Neural progenitor cell (in vitro differentiated cells): ENCODE measurements at regions not wholly inside any gene's neighbourhood (a gene's known extent, or its start where the extent isn't known, plus 50 kb on each side); places are given as distances from the start of the nearest gene placed in this dataset.

Experiments
- DNase-seq: peaks from one replicate; pipeline ENCODE4 v3.0.0-alpha.2; 2016; ENCODE audit warnings: low spot score
- H2AFZ ChIP-seq: fragments of 200-600 bp; sonication (generic); replicated peaks from 2 replicates; pipeline ENCODE4 v1.6.1; 2016; ENCODE audit warnings: antibody characterized with exemption
- H3F3A ChIP-seq: fragments of 200-600 bp; sonication (generic); 2 replicates; pipeline ENCODE4 v1.6.1; 2016; ENCODE audit warnings: antibody characterized with exemption, low read depth
- H3K27ac ChIP-seq: fragments of 200-600 bp; sonication (generic); 2 replicates; pipeline ENCODE4 v1.5.1; 2016; ENCODE audit warnings: mild to moderate bottlenecking
- H3K27me3 ChIP-seq: fragments of 200-600 bp; sonication (generic); 2 replicates; pipeline ENCODE4 v1.6.1; 2016; ENCODE audit warnings: mild to moderate bottlenecking, moderate library complexity
- H3K36me3 ChIP-seq: fragments of 200-600 bp; sonication (generic); 2 replicates; pipeline ENCODE4 v1.5.1; 2016
- H3K4me1 ChIP-seq: fragments of 200-600 bp; sonication (generic); 2 replicates; pipeline ENCODE4 v1.6.1; 2016; ENCODE audit warnings: mixed run types
- H3K4me2 ChIP-seq: fragments of 200-600 bp; sonication (generic); 2 replicates; pipeline ENCODE4 v1.6.1; 2016
- H3K4me3 ChIP-seq: fragments of 200-600 bp; sonication (generic); 2 replicates; pipeline ENCODE4 v1.5.1; 2016
- H3K79me2 ChIP-seq: fragments of 200-600 bp; sonication (generic); 2 replicates; pipeline ENCODE4 v1.6.1; 2016; ENCODE audit warnings: low read depth
- H3K9ac ChIP-seq: fragments of 200-600 bp; sonication (generic); 2 replicates; pipeline ENCODE4 v1.6.1; 2016
- H3K9me3 ChIP-seq: fragments of 200-600 bp; sonication (generic); 2 replicates; pipeline ENCODE4 v1.5.1; 2016; ENCODE audit warnings: low read depth
- H4K20me1 ChIP-seq: fragments of 200-600 bp; sonication (generic); 2 replicates; pipeline ENCODE4 v1.6.1; 2016; ENCODE audit warnings: low read depth
- H3K27ac Mint-ChIP-seq: 3 replicates; pipeline ENCODE4 v1.8.0; 2021; ENCODE audit warnings: mixed read lengths
- H3K27me3 Mint-ChIP-seq: 2 replicates; pipeline ENCODE4 v1.8.0; 2022; ENCODE audit warnings: low read depth, mild to moderate bottlenecking, inconsistent platforms, moderate library complexity, mixed read lengths; ENCODE audit not compliant: insufficient read depth
- H3K36me3 Mint-ChIP-seq: 3 replicates; pipeline ENCODE4 v1.8.0; 2021; ENCODE audit warnings: mixed read lengths
- H3K4me1 Mint-ChIP-seq: 3 replicates; pipeline ENCODE4 v1.8.0; 2021; ENCODE audit warnings: mixed read lengths
- H3K4me3 Mint-ChIP-seq: 3 replicates; pipeline ENCODE4 v1.8.0; 2021; ENCODE audit warnings: mild to moderate bottlenecking, moderate library complexity, mixed read lengths
- H3K9me3 Mint-ChIP-seq: 3 replicates; pipeline ENCODE4 v1.8.0; 2020; ENCODE audit warnings: mixed read lengths
- EZH2 ChIP-seq: fragments of 200-600 bp; sonication (generic); IDR thresholded peaks from 2 replicates; pipeline ENCODE4 v1.6.1; 2017; ENCODE audit warnings: antibody characterized with exemption, mild to moderate bottlenecking, moderate library complexity
- EZH2phosphoT487 ChIP-seq: fragments of 200-600 bp; sonication (generic); IDR thresholded peaks from 2 replicates; pipeline ENCODE4 v1.6.1; 2017; ENCODE audit warnings: antibody characterized with exemption
- TF ChIP-seq, protein P1 (sequence below): fragments of 200-600 bp; sonication (generic); IDR thresholded peaks from 2 replicates; pipeline ENCODE4 v1.5.1; 2017; ENCODE audit warnings: antibody characterized with exemption, mild to moderate bottlenecking

DNA sequence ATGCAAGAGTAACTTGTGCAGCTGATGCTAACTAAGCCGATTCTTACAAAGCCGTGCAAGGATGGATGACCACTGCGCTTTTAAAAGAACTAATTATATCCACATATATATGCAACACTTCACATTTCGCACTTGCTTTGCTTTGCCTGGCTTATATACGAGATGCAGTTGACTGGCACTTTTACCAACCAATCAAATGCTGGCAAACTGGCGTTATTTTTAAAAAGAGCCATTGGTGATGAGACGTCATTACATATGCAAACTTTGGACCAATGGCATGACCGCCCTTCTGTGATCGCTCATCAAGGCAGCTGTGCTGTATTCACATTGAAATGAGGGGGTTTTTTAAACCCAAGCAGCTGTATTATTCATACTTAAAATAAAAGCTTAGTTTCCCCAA is 1147.7 kb upstream of the WWC1 start:
- Mint-ChIP-seq H3K27me3 (no peaks in the 10 kb centered on the region), H3K9me3 (no peaks in the 10 kb centered on the region), H3K4me3 (no peak overlapping the region), H3K36me3 (no peaks in the 10 kb centered on the region), H3K4me1 (peaks cover 6% of the 10 kb centered on the region), H3K27ac (no peak overlapping the region)
- Histone ChIP-seq H3K27me3 (no peaks in the 10 kb centered on the region), H3K9ac (no peak overlapping the region), H3K9me3 (no peaks in the 10 kb centered on the region), H3K79me2 (no peaks in the 10 kb centered on the region), H3K36me3 (no peaks in the 10 kb centered on the region), H4K20me1 (no peaks in the 10 kb centered on the region), H3K4me3 (no peak overlapping the region), H3K4me1 (no peaks in the 10 kb centered on the region), H3K27ac (no peak overlapping the region), H2AFZ (no peak overlapping the region), H3K4me2 (no peak overlapping the region), H3F3A (no peaks in the 10 kb centered on the region)
- DNase-seq = no peak
- TF ChIP-seq EZH2 (no peak), EZH2phosphoT487 (no peak)
- TF ChIP-seq, protein P1, sequence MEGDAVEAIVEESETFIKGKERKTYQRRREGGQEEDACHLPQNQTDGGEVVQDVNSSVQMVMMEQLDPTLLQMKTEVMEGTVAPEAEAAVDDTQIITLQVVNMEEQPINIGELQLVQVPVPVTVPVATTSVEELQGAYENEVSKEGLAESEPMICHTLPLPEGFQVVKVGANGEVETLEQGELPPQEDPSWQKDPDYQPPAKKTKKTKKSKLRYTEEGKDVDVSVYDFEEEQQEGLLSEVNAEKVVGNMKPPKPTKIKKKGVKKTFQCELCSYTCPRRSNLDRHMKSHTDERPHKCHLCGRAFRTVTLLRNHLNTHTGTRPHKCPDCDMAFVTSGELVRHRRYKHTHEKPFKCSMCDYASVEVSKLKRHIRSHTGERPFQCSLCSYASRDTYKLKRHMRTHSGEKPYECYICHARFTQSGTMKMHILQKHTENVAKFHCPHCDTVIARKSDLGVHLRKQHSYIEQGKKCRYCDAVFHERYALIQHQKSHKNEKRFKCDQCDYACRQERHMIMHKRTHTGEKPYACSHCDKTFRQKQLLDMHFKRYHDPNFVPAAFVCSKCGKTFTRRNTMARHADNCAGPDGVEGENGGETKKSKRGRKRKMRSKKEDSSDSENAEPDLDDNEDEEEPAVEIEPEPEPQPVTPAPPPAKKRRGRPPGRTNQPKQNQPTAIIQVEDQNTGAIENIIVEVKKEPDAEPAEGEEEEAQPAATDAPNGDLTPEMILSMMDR = no peak

DNA sequence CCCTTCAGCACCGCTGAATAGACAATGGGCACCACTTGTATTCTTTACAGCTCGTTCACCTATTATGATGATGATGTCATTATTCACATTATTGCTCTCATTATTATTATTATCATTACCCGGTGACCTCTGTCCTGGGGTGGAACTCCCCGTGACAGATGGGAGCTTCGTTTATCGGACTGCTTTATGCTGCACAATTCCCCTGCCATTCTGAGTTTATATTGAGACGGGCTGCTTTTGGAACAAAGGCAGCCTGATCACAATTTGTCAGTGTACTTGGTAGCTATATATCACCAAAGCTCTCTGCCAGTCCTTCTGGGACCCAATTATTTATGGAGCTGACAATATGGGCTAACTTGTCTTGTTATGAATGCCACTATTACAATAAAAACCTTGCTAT is 1145.6 kb upstream of the WWC1 start:
- Histone ChIP-seq H3K4me1 (no peaks in the 10 kb centered on the region), H3K9me3 (no peaks in the 10 kb centered on the region), H3K27me3 (no peaks in the 10 kb centered on the region), H3K27ac (no peak overlapping the region), H3K79me2 (no peaks in the 10 kb centered on the region), H2AFZ (no peak overlapping the region), H4K20me1 (no peaks in the 10 kb centered on the region), H3K36me3 (no peaks in the 10 kb centered on the region), H3K4me2 (no peak overlapping the region), H3F3A (no peaks in the 10 kb centered on the region), H3K9ac (no peak overlapping the region), H3K4me3 (no peak overlapping the region)
- TF ChIP-seq, protein P1 = no peak
- no peak for TF ChIP-seq EZH2
- TF ChIP-seq EZH2phosphoT487 = no peak
- H3K4me3 Mint-ChIP-seq = no peak overlapping the region
- peaks cover 6% of the 10 kb centered on the region for H3K4me1 Mint-ChIP-seq
- no peaks in the 10 kb centered on the region for H3K27me3 Mint-ChIP-seq
- no peak for DNase-seq
- H3K36me3 Mint-ChIP-seq = no peaks in the 10 kb centered on the region
- no peak overlapping the region for H3K27ac Mint-ChIP-seq
- H3K9me3 Mint-ChIP-seq = no peaks in the 10 kb centered on the region

DNA sequence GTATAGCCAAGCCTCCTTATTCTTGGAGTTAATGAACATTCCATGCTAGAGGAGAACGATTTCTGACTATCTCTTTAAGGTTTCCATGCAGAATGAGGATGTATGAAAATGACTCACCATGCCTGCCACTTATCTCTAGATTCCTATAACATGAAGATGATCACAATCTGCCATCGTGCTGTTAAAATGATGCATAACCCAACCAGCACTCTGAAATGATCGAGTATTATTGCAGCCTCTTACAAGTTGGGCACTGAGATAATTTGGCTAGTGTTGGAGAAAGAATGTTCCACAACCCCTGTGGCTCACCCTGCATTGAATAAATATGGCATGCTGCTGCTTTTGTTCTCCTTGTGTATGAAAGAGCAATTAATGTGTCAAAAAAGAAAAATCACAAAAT is 1143.6 kb upstream of the WWC1 start:
- Histone ChIP-seq H4K20me1 (no peaks in the 10 kb centered on the region), H3K9me3 (no peaks in the 10 kb centered on the region), H2AFZ (no peak overlapping the region), H3F3A (no peaks in the 10 kb centered on the region), H3K36me3 (no peaks in the 10 kb centered on the region), H3K4me3 (no peak overlapping the region), H3K27ac (no peak overlapping the region), H3K27me3 (no peaks in the 10 kb centered on the region), H3K4me2 (no peak overlapping the region), H3K9ac (no peak overlapping the region), H3K4me1 (no peaks in the 10 kb centered on the region), H3K79me2 (no peaks in the 10 kb centered on the region)
- no peaks in the 10 kb centered on the region for H3K36me3 Mint-ChIP-seq
- H3K27ac Mint-ChIP-seq = no peak overlapping the region
- H3K4me3 Mint-ChIP-seq = no peak overlapping the region
- no peaks in the 10 kb centered on the region for H3K27me3 Mint-ChIP-seq
- TF ChIP-seq EZH2 (no peak), EZH2phosphoT487 (no peak)
- TF ChIP-seq, protein P1 = no peak
- peaks cover 8% of the 10 kb centered on the region for H3K4me1 Mint-ChIP-seq
- no peak for DNase-seq
- no peaks in the 10 kb centered on the region for H3K9me3 Mint-ChIP-seq

DNA sequence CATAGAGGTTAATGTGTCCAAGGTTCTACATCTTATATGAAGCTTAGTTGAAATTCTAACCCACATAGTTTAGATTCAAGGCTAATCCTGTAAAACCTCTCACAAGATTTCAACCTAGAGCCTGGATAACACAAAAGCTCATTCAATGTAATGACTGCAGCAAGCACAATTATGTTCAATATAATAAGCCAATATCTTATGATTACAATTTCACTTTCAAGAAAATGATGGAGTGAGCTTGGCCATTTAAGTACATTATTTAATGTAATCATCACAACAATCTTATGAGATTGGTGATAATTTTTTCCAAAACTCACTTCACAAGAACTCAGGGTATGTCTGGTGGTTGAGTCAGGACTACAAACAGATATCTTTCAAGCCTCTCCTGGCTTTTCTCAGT is 1140.8 kb upstream of the WWC1 start:
- TF ChIP-seq EZH2 (no peak), EZH2phosphoT487 (no peak)
- TF ChIP-seq, protein P1 = no peak
- Mint-ChIP-seq H3K4me3 (no peak overlapping the region), H3K27ac (no peak overlapping the region), H3K4me1 (peaks cover 6% of the 10 kb centered on the region), H3K9me3 (no peaks in the 10 kb centered on the region), H3K27me3 (no peaks in the 10 kb centered on the region), H3K36me3 (no peaks in the 10 kb centered on the region)
- Histone ChIP-seq H3K27ac (no peak overlapping the region), H3K9me3 (no peaks in the 10 kb centered on the region), H3K4me1 (no peaks in the 10 kb centered on the region), H4K20me1 (no peaks in the 10 kb centered on the region), H3K36me3 (no peaks in the 10 kb centered on the region), H3K4me2 (no peak overlapping the region), H3K4me3 (no peak overlapping the region), H3F3A (no peaks in the 10 kb centered on the region), H3K79me2 (no peaks in the 10 kb centered on the region), H3K9ac (no peak overlapping the region), H2AFZ (no peak overlapping the region), H3K27me3 (no peaks in the 10 kb centered on the region)
- DNase-seq = no peak
